SK-N-SH treated with all-trans-retinoic acid at 6 μM for 48 hours (cell line): ENCODE measurements at regions not wholly inside any gene's neighbourhood (a gene's known extent, or its start where the extent isn't known, plus 50 kb on each side); places are given as distances from the start of the nearest gene placed in this dataset.

Experiments
- ATAC-seq: fragments of 200-7000 bp; cut with Tn5 transposase; 3 replicates; pipeline ENCODE4 v1.9.1; 2020; ENCODE audit warnings: mild to moderate bottlenecking, moderate library complexity
- ARNTL ChIP-seq: fragments of 450-650 bp; formaldehyde crosslinking; IDR thresholded peaks from 2 replicates; pipeline ENCODE4 v1.5.0; 2020; ENCODE audit warnings: low read depth, mild to moderate bottlenecking, moderate library complexity, borderline replicate concordance
- BACH2 ChIP-seq: fragments of 250-450 bp; sonication (Bioruptor Pico); IDR thresholded peaks from 2 replicates; pipeline ENCODE4 v1.9.0; 2021; ENCODE audit warnings: mild to moderate bottlenecking, borderline replicate concordance
- CREB5 ChIP-seq: fragments of 250-450 bp; sonication (Bioruptor Pico); IDR thresholded peaks from 2 replicates; pipeline ENCODE4 v1.5.1; 2020; ENCODE audit warnings: low read depth, mild to moderate bottlenecking, moderate library complexity
- CSDC2 ChIP-seq: fragments of 250-450 bp; sonication (Bioruptor Pico); IDR thresholded peaks from 2 replicates; pipeline ENCODE4 v1.5.0; 2020; ENCODE audit warnings: mild to moderate bottlenecking, moderate library complexity
- CSRNP3 ChIP-seq: fragments of 250-450 bp; sonication (Bioruptor Pico); IDR thresholded peaks from 2 replicates; pipeline ENCODE4 v1.5.1; 2021; ENCODE audit warnings: mild to moderate bottlenecking, moderate library complexity
- ESRRG ChIP-seq: fragments of 250-450 bp; sonication (Bioruptor Pico); IDR thresholded peaks from 2 replicates; pipeline ENCODE4 v1.6.1; 2021; ENCODE audit warnings: mild to moderate bottlenecking
- GLIS3 ChIP-seq: fragments of 250-450 bp; sonication (Bioruptor Pico); IDR thresholded peaks from 2 replicates; pipeline ENCODE4 v1.5.0; 2020; ENCODE audit warnings: mild to moderate bottlenecking, moderate library complexity
- ISL1 ChIP-seq: fragments of 250-450 bp; sonication (Bioruptor Pico); IDR thresholded peaks from 2 replicates; pipeline ENCODE4 v2.1.2; 2022; ENCODE audit warnings: mild to moderate bottlenecking, moderate library complexity
- OSR1 ChIP-seq: fragments of 250-450 bp; sonication (Bioruptor Pico); IDR thresholded peaks from 2 replicates; pipeline ENCODE4 v1.8.0; 2022; ENCODE audit warnings: moderate library complexity, mild to moderate bottlenecking, inconsistent platforms
- POU6F1 ChIP-seq: fragments of 250-450 bp; sonication (Bioruptor Pico); IDR thresholded peaks from 2 replicates; pipeline ENCODE4 v1.8.0; 2021; ENCODE audit warnings: low read depth, mild to moderate bottlenecking, moderate library complexity, borderline replicate concordance
- PPARA ChIP-seq: fragments of 250-450 bp; sonication (Bioruptor Pico); IDR thresholded peaks from 2 replicates; pipeline ENCODE4 v1.5.0; 2020; ENCODE audit warnings: mild to moderate bottlenecking, borderline replicate concordance
- RARB ChIP-seq: fragments of 250-450 bp; sonication (Bioruptor Pico); IDR thresholded peaks from 2 replicates; pipeline ENCODE4 v1.8.0; 2021; ENCODE audit warnings: mild to moderate bottlenecking, moderate library complexity
- SNAI2 ChIP-seq: fragments of 250-450 bp; sonication (Bioruptor Pico); IDR thresholded peaks from 2 replicates; pipeline ENCODE4 v1.5.0; 2020; ENCODE audit warnings: mild to moderate bottlenecking, moderate library complexity
- TCF4 ChIP-seq: fragments of 250-450 bp; sonication (Bioruptor Pico); IDR thresholded peaks from 2 replicates; pipeline ENCODE4 v1.8.0; 2021; ENCODE audit warnings: mild to moderate bottlenecking, moderate library complexity, borderline replicate concordance
- TOX ChIP-seq: fragments of 250-450 bp; sonication (Bioruptor Pico); IDR thresholded peaks from 2 replicates; pipeline ENCODE4 v1.8.0; 2021; ENCODE audit warnings: mild to moderate bottlenecking, moderate library complexity, borderline replicate concordance
- TSHZ2 ChIP-seq: fragments of 250-450 bp; sonication (Bioruptor Pico); IDR thresholded peaks from 2 replicates; pipeline ENCODE4 v1.5.0; 2020; ENCODE audit warnings: mild to moderate bottlenecking, moderate library complexity
- ZC3H10 ChIP-seq: fragments of 250-450 bp; sonication (Bioruptor Pico); IDR thresholded peaks from 2 replicates; pipeline ENCODE4 v1.5.1; 2021; ENCODE audit warnings: mild to moderate bottlenecking, moderate library complexity
- ZFP3 ChIP-seq: fragments of 250-450 bp; sonication (Bioruptor Pico); IDR thresholded peaks from 2 replicates; pipeline ENCODE4 v1.5.0; 2020; ENCODE audit warnings: mild to moderate bottlenecking, moderate library complexity
- ZFP30 ChIP-seq: fragments of 450-650 bp; formaldehyde crosslinking; IDR thresholded peaks from 2 replicates; pipeline ENCODE4 v1.5.0; 2022; ENCODE audit warnings: mild to moderate bottlenecking, moderate library complexity
- ZNF70 ChIP-seq: fragments of 450-650 bp; formaldehyde crosslinking; IDR thresholded peaks from 2 replicates; pipeline ENCODE4 v1.5.0; 2020; ENCODE audit warnings: mild to moderate bottlenecking, moderate library complexity
- ZNF8 ChIP-seq: fragments of 450-650 bp; formaldehyde crosslinking; IDR thresholded peaks from 2 replicates; pipeline ENCODE4 v1.5.0; 2020; ENCODE audit warnings: mild to moderate bottlenecking, moderate library complexity

- TF ChIP-seq CREB5 (CRISPR knock-in tag) (no peak), ZNF70 (CRISPR knock-in tag) (no peak), ZFP3 (no peak), ZNF8 (CRISPR knock-in tag) (no peak), GLIS3 (CRISPR knock-in tag) (no peak), OSR1 (CRISPR knock-in tag) (no peak), CSDC2 (CRISPR knock-in tag) (no peak), ZC3H10 (no peak), ISL1 (CRISPR knock-in tag) (no peak), ESRRG (CRISPR knock-in tag) (no peak), RARB (CRISPR knock-in tag) (no peak), PPARA (CRISPR knock-in tag) (no peak), POU6F1 (no peak), SNAI2 (CRISPR knock-in tag) (no peak), CSRNP3 (CRISPR knock-in tag) (no peak), ZFP30 (CRISPR knock-in tag) (no peak), TOX (CRISPR knock-in tag) (no peak), BACH2 (CRISPR knock-in tag) (no peak)
- ATAC-seq, result no peak
Measured at GRCh38 chr2:41992671-41993434, 55.0 kb upstream of the PKDCC start.

GRCh38 chr2:41993435-41993925, 54.3 kb upstream of the PKDCC start:
- ATAC-seq, result no peak
- TF ChIP-seq OSR1 (CRISPR knock-in tag), result no peak
- TF ChIP-seq GLIS3 (CRISPR knock-in tag), result no peak
- no peak for TF ChIP-seq ZFP3
- no peak for TF ChIP-seq TOX (CRISPR knock-in tag)
- TF ChIP-seq ZFP30 (CRISPR knock-in tag), result no peak
- TF ChIP-seq ZNF70 (CRISPR knock-in tag), result no peak
- TF ChIP-seq TSHZ2, result no peak
- no peak for TF ChIP-seq POU6F1
- no peak for TF ChIP-seq ARNTL (CRISPR knock-in tag)
- TF ChIP-seq ZNF8 (CRISPR knock-in tag), result no peak
- no peak for TF ChIP-seq RARB (CRISPR knock-in tag)
- TF ChIP-seq CREB5 (CRISPR knock-in tag), result no peak
- no peak for TF ChIP-seq ESRRG (CRISPR knock-in tag)
- TF ChIP-seq SNAI2 (CRISPR knock-in tag), result no peak
- no peak for TF ChIP-seq ISL1 (CRISPR knock-in tag)
- TF ChIP-seq ZC3H10, result no peak
- TF ChIP-seq CSDC2 (CRISPR knock-in tag), result no peak
- TF ChIP-seq BACH2 (CRISPR knock-in tag), result no peak
- no peak for TF ChIP-seq TCF4 (CRISPR knock-in tag)
